Natural killer cell (primary cell): ENCODE measurements at regions not wholly inside any gene's neighbourhood (a gene's known extent, or its start where the extent isn't known, plus 50 kb on each side); places are given as distances from the start of the nearest gene placed in this dataset.

Experiments used
- ATAC-seq, 3 donors: fragments of 150-1000 bp in 2 of 3; fragments of 200-7000 bp in 1 of 3; cut with Tn5 transposase; 1 replicate in 1 of 3; 2 replicates in 2 of 3; pipeline ENCODE4 v1.10.0; 2021; ENCODE audit warnings: mild to moderate bottlenecking in 2 of 3, moderate library complexity in 2 of 3
- DNase-seq, 2 donors: peaks; one replicate each; pipeline versions ENCODE4 v3.0.0 to v3.0.0-alpha.2; 2013 to 2021; ENCODE audit warnings: mixed read lengths in 1 of 2
- H3K27ac ChIP-seq: one replicate; pipeline ENCODE4 v1.5.1; 2013; ENCODE audit warnings: mild to moderate bottlenecking, low read length
- H3K27me3 ChIP-seq: one replicate; pipeline ENCODE4 v1.6.1; 2013; ENCODE audit warnings: low read length; ENCODE audit not compliant: control insufficient read depth, insufficient read depth
- H3K36me3 ChIP-seq: one replicate; pipeline ENCODE4 v1.6.1; 2013; ENCODE audit warnings: low read length; ENCODE audit not compliant: control insufficient read depth, insufficient read depth
- H3K4me1 ChIP-seq: one replicate; pipeline ENCODE4 v1.6.1; 2013; ENCODE audit warnings: low read length; ENCODE audit not compliant: control insufficient read depth, insufficient read depth
- H3K4me3 ChIP-seq: one replicate; pipeline ENCODE4 v1.5.1; 2013; ENCODE audit warnings: low read length
- H3K9me3 ChIP-seq: one replicate; pipeline ENCODE4 v1.6.1; 2013; ENCODE audit warnings: low read length; ENCODE audit not compliant: control insufficient read depth, insufficient read depth
- H3K27ac Mint-ChIP-seq, 2 donors: one replicate each; pipeline ENCODE4 v1.8.0; 2022; ENCODE audit warnings: mild to moderate bottlenecking in 2 of 2, mixed read lengths in 2 of 2, moderate library complexity in 1 of 2
- H3K27me3 Mint-ChIP-seq, 2 donors: one replicate each; pipeline ENCODE4 v1.8.0; 2022; ENCODE audit warnings: low read depth in 2 of 2, mixed read lengths in 2 of 2
- H3K36me3 Mint-ChIP-seq: one replicate; pipeline ENCODE4 v1.8.0; 2022; ENCODE audit warnings: mixed read lengths
- H3K4me1 Mint-ChIP-seq, 2 donors: one replicate each; pipeline ENCODE4 v1.8.0; 2022; ENCODE audit warnings: mixed read lengths in 2 of 2
- H3K4me3 Mint-ChIP-seq: one replicate; pipeline ENCODE4 v1.8.0; 2022; ENCODE audit warnings: mild to moderate bottlenecking, moderate library complexity, mixed read lengths
- H3K9me3 Mint-ChIP-seq, 2 donors: one replicate each; pipeline ENCODE4 v1.8.0; 2022; ENCODE audit warnings: mixed read lengths in 2 of 2
- WGBS: methylation state at CpG from one replicate; pipeline ENCODE4 v1.1.7; 2013; ENCODE audit warnings: missing lambda C conversion rate; ENCODE audit not compliant: insufficient coverage; 5-methylcytosine and 5-hydroxymethylcytosine counted together
- intact Hi-C: fragments of 100-400 bp; cut with micrococcal nuclease; formaldehyde crosslinking; loops from one replicate; pipeline ENCODE4 v1.14.2; 2022
- TF ChIP-seq, protein P1 (sequence below): fragments of 200-600 bp; IDR thresholded peaks from one replicate; pipeline ENCODE4 v1.8.0; 2022; ENCODE audit warnings: antibody characterized with exemption

DNA sequence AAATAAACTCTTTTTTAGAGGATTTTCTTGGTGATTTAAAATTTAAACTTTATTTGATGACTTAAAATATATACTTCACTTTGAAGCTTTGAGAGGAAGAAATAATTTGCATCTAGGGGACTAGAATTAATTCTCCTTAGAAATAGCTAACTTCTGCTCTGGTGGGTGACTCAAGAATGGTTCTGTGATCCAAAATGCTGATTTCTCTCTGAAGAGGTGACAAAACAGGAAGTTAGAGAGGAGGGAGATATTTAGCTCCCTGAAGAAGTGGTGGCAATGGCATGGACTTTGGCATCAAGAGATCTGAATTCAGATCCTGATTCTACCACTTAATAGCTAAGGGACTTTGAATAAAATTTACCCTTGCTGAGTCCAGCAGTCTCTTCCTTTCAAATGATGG is 125.8 kb upstream of the ATP1B1 start:
- H3K4me1 ChIP-seq = no peaks in the 10 kb centered on the region
- H3K27me3 Mint-ChIP-seq = no peaks in the 10 kb centered on the region
- H3K4me3 ChIP-seq = no peak overlapping the region
- no peak overlapping the region for H3K27ac Mint-ChIP-seq
- ATAC-seq = no peak
- H3K9me3 Mint-ChIP-seq = no peaks in the 10 kb centered on the region
- H3K27ac ChIP-seq = no peak overlapping the region
- H3K36me3 ChIP-seq = no peaks in the 10 kb centered on the region
- H3K9me3 ChIP-seq = no peaks in the 10 kb centered on the region
- DNase-seq = no peak
- H3K4me3 Mint-ChIP-seq = no peak overlapping the region
- no peaks in the 10 kb centered on the region for H3K4me1 Mint-ChIP-seq
- H3K36me3 Mint-ChIP-seq = no peaks in the 10 kb centered on the region
- intact Hi-C loops = no loop called here
- TF ChIP-seq, protein P1, sequence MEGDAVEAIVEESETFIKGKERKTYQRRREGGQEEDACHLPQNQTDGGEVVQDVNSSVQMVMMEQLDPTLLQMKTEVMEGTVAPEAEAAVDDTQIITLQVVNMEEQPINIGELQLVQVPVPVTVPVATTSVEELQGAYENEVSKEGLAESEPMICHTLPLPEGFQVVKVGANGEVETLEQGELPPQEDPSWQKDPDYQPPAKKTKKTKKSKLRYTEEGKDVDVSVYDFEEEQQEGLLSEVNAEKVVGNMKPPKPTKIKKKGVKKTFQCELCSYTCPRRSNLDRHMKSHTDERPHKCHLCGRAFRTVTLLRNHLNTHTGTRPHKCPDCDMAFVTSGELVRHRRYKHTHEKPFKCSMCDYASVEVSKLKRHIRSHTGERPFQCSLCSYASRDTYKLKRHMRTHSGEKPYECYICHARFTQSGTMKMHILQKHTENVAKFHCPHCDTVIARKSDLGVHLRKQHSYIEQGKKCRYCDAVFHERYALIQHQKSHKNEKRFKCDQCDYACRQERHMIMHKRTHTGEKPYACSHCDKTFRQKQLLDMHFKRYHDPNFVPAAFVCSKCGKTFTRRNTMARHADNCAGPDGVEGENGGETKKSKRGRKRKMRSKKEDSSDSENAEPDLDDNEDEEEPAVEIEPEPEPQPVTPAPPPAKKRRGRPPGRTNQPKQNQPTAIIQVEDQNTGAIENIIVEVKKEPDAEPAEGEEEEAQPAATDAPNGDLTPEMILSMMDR = no peak
- no peaks in the 10 kb centered on the region for H3K27me3 ChIP-seq

DNA sequence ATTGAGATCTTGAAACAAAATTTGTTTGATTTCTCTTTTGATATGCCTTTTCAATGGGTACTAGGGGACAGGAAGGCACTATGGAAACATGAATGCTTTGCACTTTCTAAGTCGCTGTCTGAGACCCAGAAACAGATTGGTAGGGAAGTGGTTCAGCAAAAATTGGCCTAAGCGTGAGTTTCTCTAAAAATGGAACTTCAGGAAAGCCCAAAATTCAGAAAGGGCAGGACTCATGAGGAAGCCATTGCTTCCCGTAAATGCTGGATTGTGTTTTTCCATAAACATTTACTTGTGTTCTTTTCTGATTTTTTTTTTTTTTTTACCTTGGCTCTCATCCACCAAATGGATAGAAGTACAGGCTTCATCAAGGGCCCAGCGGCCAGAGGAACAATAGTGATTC is 123.7 kb upstream of the ATP1B1 start:
- Histone ChIP-seq H3K4me3 (no peak overlapping the region), H3K4me1 (no peaks in the 10 kb centered on the region), H3K27ac (no peak overlapping the region), H3K27me3 (no peaks in the 10 kb centered on the region), H3K36me3 (no peaks in the 10 kb centered on the region), H3K9me3 (no peaks in the 10 kb centered on the region)
- DNase-seq (no peak), ATAC-seq (no peak)
- H3K27ac Mint-ChIP-seq = no peak overlapping the region
- no peaks in the 10 kb centered on the region for H3K9me3 Mint-ChIP-seq
- H3K4me3 Mint-ChIP-seq = no peak overlapping the region
- H3K36me3 Mint-ChIP-seq = no peaks in the 10 kb centered on the region
- TF ChIP-seq, protein P1 = no peak
- intact Hi-C loops = no loop called here
- no peaks in the 10 kb centered on the region for H3K4me1 Mint-ChIP-seq
- 82% methylated on average over 4 of the region's 4 CpGs for WGBS
- H3K27me3 Mint-ChIP-seq = peaks cover 3 to 9% of the 10 kb centered on the region in 2 donors

DNA sequence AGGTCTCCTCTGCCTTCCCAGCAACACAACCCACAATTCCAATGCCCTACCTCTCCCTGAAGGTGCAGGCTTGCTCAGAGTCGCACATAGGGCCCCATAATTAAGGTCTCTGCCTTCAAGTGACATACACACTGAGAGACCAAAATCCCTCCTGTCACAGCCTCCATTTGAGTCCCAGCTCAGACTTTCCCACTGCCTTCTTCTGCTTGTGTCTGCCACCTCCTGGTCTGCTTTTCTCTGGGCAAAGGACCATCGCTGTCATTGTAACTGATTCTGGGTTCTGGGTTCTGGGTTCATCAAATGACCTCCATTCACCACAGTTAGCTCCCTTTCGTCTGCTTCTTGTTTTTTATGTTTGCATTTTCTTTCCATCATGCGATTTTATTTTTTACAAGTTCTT is 119.2 kb upstream of the ATP1B1 start:
- intact Hi-C loops = no loop called here
- no peaks in the 10 kb centered on the region for H3K27me3 ChIP-seq
- H3K9me3 ChIP-seq = no peaks in the 10 kb centered on the region
- Mint-ChIP-seq H3K4me3 (no peak overlapping the region), H3K36me3 (no peaks in the 10 kb centered on the region), H3K27me3 (peaks cover 7 to 17% of the 10 kb centered on the region in 2 donors), H3K4me1 (no peaks in the 10 kb centered on the region), H3K9me3 (no peaks in the 10 kb centered on the region), H3K27ac (no peak overlapping the region)
- no peak overlapping the region for H3K27ac ChIP-seq
- H3K4me1 ChIP-seq = no peaks in the 10 kb centered on the region
- H3K36me3 ChIP-seq = no peaks in the 10 kb centered on the region
- TF ChIP-seq, protein P1 = no peak
- no peak for DNase-seq
- H3K4me3 ChIP-seq = no peak overlapping the region
- WGBS = 84% methylated on average over 4 of the region's 4 CpGs
- no peak for ATAC-seq

DNA sequence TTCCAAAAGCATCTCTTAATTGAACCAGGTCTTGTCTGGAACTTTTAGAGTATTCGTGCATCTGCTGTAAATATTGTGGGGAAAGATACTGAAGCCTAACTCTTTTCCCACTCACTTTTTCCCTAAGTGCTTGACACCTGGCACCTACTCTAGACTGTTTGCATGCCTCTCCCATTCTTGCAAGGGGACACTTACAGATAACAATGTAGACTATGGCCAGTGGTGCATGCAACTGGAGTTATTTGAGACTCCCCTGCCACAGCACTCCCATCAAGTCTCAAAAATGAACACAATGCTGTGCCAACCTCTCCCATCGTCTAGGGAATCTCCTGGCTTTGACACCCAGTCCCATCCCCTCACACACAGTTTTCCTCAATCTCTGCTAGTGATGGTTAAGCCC is 118.6 kb upstream of the ATP1B1 start:
- Mint-ChIP-seq H3K27ac (no peak overlapping the region), H3K4me3 (no peak overlapping the region), H3K9me3 (no peaks in the 10 kb centered on the region), H3K36me3 (no peaks in the 10 kb centered on the region), H3K27me3 (peaks cover 7 to 17% of the 10 kb centered on the region in 2 donors), H3K4me1 (no peaks in the 10 kb centered on the region)
- H3K36me3 ChIP-seq = no peaks in the 10 kb centered on the region
- WGBS = 87% methylated on average over 1 of the region's 2 CpGs
- H3K4me1 ChIP-seq = no peaks in the 10 kb centered on the region
- H3K4me3 ChIP-seq = no peak overlapping the region
- no peak overlapping the region for H3K27ac ChIP-seq
- DNase-seq = no peak
- TF ChIP-seq, protein P1 = no peak
- ATAC-seq = no peak
- no peaks in the 10 kb centered on the region for H3K9me3 ChIP-seq
- no peaks in the 10 kb centered on the region for H3K27me3 ChIP-seq
- intact Hi-C loops = no loop called here
